ENCODE measurements at regions not wholly inside any gene's neighbourhood (a gene's known extent, or its start where the extent isn't known, plus 50 kb on each side); places are given as distances from the start of the nearest gene placed in this dataset.
A peak's percentile ranks its signal among the peaks of the same experiment; 100 is the strongest.

DNA sequence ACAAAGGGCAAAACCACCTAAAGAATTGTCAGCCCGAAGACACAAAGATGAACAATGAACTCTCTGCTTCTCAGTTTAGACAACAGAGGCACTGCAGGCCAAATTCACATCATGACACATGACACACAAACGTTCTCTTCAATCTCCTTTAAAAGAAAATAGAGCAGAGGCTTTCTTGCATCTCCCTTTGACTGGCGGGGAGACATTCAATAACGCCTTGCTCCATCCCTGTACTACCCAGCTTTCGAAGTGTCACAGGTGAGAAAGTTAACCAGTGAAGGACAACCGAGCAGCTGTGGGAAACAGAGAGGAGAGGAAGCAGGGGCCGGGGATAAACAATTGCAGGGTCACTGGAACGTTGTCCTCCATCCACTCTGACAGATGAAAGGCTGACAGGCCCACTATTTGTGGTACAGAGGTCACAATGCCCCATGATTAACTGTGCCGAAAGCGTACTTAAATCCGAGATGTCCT is 130.8 kb downstream of the PHLDA1 start:
- Histone ChIP-seq H4K91ac (ENCODE audit: insufficient read depth, low read depth, low read length) (peak overlapping the region; percentile 58; the same call in 1 of the 2 replicates), H3K4me1 (ENCODE audit: control insufficient read depth, insufficient read depth, low read length) (no peaks in the 10 kb centered on the region), H3K79me1 (ENCODE audit: low read depth in 1 of 2, low read length in 2 of 2) (no peaks in the 10 kb centered on the region), H2BK5ac (ENCODE audit: low read depth, low read length, poor library complexity, severe bottlenecking) (no peak overlapping the region), H2AFZ (replicated peaks; ENCODE audit: low read length, poor library complexity) (peak overlapping the region; percentile 6), H2AK5ac (ENCODE audit: low read depth, low read length) (peak overlapping the region; percentile 35; the same call in 1 of the 2 replicates), H3K4me3 (ENCODE audit: insufficient read depth, low read depth, low read length) (no peak overlapping the region), H2BK120ac (ENCODE audit: low read depth, low read length) (no peak overlapping the region; the same call in 1 of the 2 replicates), H3K23ac (ENCODE audit: low read depth, low read length) (0 out of 2 replicates have a peak overlapping the region, but pooled peaks have one; percentile 20), H3K27me3 (ENCODE audit: control insufficient read depth, insufficient read depth, low read length) (no peaks in the 10 kb centered on the region), H3K9me1 (ENCODE audit: insufficient read depth, low read length) (no peaks in the 10 kb centered on the region), H4K5ac (ENCODE audit: low read depth, low read length) (no peak overlapping the region), H2BK15ac (ENCODE audit: low read depth, low read length) (peak overlapping the region; percentile 38; the same call in 1 of the 3 replicates), H3K36me3 (ENCODE audit: control insufficient read depth, insufficient read depth, low read length) (no peaks in the 10 kb centered on the region), H3K18ac (ENCODE audit: low read depth, low read length) (no peak overlapping the region), H3K27ac (ENCODE audit: insufficient read depth, low read length) (no peak overlapping the region), H3K9ac (ENCODE audit: low read depth, low read length) (no peak overlapping the region), H3K9me3 (ENCODE audit: control insufficient read depth, insufficient read depth, low read length) (no peaks in the 10 kb centered on the region), H2BK20ac (ENCODE audit: low read depth, low read length) (peak overlapping the region; percentile 34), H3K14ac (replicated peaks; ENCODE audit: low read depth, low read length) (no peak overlapping the region; the same call in 1 of the 2 replicates), H4K8ac (ENCODE audit: low read depth in 2 of 2, low read length in 2 of 2) (0 out of 4 replicates have a peak overlapping the region, but pooled peaks of 1 of the 2 experiments have one; percentile 21), H4K20me1 (ENCODE audit: insufficient read depth, low read length) (no peaks in the 10 kb centered on the region), H2AK9ac (replicated peaks; ENCODE audit: low read depth, low read length, poor library complexity) (no peak overlapping the region), H3K4me2 (ENCODE audit: low read depth, low read length) (no peak overlapping the region), H3K4ac (ENCODE audit: low read depth, low read length) (peak overlapping the region; percentile 54; the same call in 1 of the 2 replicates), H3K56ac (ENCODE audit: extremely low read depth, insufficient read depth, low read length) (0 out of 2 replicates have a peak overlapping the region, but pooled peaks have one; percentile 3)
- ATAC-seq (ENCODE audit: low read depth): no peak
- intact Hi-C loops (cut with micrococcal nuclease): no loop called here
- 67% methylated on average over 1 of the region's 11 CpGs; no CpG with 5 or more reads in 1 of the 2 experiments for WGBS, 2 experiments (ENCODE audit: extremely low coverage in 2 of 2, insufficient read length in 1 of 2)
- TF ChIP-seq, protein P1, sequence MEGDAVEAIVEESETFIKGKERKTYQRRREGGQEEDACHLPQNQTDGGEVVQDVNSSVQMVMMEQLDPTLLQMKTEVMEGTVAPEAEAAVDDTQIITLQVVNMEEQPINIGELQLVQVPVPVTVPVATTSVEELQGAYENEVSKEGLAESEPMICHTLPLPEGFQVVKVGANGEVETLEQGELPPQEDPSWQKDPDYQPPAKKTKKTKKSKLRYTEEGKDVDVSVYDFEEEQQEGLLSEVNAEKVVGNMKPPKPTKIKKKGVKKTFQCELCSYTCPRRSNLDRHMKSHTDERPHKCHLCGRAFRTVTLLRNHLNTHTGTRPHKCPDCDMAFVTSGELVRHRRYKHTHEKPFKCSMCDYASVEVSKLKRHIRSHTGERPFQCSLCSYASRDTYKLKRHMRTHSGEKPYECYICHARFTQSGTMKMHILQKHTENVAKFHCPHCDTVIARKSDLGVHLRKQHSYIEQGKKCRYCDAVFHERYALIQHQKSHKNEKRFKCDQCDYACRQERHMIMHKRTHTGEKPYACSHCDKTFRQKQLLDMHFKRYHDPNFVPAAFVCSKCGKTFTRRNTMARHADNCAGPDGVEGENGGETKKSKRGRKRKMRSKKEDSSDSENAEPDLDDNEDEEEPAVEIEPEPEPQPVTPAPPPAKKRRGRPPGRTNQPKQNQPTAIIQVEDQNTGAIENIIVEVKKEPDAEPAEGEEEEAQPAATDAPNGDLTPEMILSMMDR (conservative IDR thresholded peaks at IDR 0.05; ENCODE audit: low read depth, low read length): no peak
- TF ChIP-seq MAFK (IDR thresholded peaks at IDR 0.05; ENCODE audit: low read depth, low read length) (no peak), MXI1 (IDR thresholded peaks at IDR 0.05; ENCODE audit: borderline replicate concordance, low read depth, low read length) (no peak), CEBPB (IDR thresholded peaks at IDR 0.05; ENCODE audit: low read depth, low read length) (no peak), RFX5 (IDR thresholded peaks at IDR 0.05; ENCODE audit: low read depth, low read length) (no peak), RCOR1 (IDR thresholded peaks at IDR 0.05; ENCODE audit: insufficient replicate concordance, low read length) (no peak), SMC3 (IDR thresholded peaks at IDR 0.05; ENCODE audit: low read depth, low read length) (no peak), FOS (IDR thresholded peaks at IDR 0.05; ENCODE audit: low read depth, low read length) (no peak)
- TF ChIP-seq, protein P2, sequence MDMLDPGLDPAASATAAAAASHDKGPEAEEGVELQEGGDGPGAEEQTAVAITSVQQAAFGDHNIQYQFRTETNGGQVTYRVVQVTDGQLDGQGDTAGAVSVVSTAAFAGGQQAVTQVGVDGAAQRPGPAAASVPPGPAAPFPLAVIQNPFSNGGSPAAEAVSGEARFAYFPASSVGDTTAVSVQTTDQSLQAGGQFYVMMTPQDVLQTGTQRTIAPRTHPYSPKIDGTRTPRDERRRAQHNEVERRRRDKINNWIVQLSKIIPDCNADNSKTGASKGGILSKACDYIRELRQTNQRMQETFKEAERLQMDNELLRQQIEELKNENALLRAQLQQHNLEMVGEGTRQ (IDR thresholded peaks at IDR 0.05; ENCODE audit: low read depth, low read length): no peak
- ChIA-PET CTCF (interaction anchor here (0.6 kb wide), 1 partner anchor 172 kb away, joined by 5 read pairs; no protein-coding TSS in a partner anchor), POLR2A (ENCODE audit: unreplicated experiment) (no interaction called here)
- in situ Hi-C loops (cut with MboI; ENCODE audit: low sequenced_read_pairs): no loop called here
- dilution Hi-C loops (cut with HindIII; ENCODE audit: low sequenced_read_pairs, unreplicated experiment): no loop called here
- no peak for DNase-seq
- no TSS peak for BruUV-seq (replicated peaks)
